CD14-positive monocyte (primary cell): ENCODE measurements at regions not wholly inside any gene's neighbourhood (a gene's known extent, or its start where the extent isn't known, plus 50 kb on each side); places are given as distances from the start of the nearest gene placed in this dataset.

Experiments used
- DNase-seq, 3 donors: peaks; one replicate each; pipeline ENCODE4 v3.0.0-alpha.2; 2011 to 2022
- H2AFZ ChIP-seq: 2 replicates; pipeline ENCODE4 v1.6.0; 2012; ENCODE audit warnings: mild to moderate bottlenecking, low read depth, low read length, inconsistent platforms; ENCODE audit not compliant: insufficient read depth, poor library complexity, severe bottlenecking
- H3K27ac ChIP-seq, 2 donors: 1 replicate in 1 of 2; 2 replicates in 1 of 2; pipeline ENCODE4 v1.5.1; 2012 to 2013; ENCODE audit warnings: low read length in 2 of 2, control low read depth in 1 of 2, inconsistent platforms in 1 of 2, low read depth in 1 of 2, mild to moderate bottlenecking in 1 of 2
- H3K27me3 ChIP-seq, 2 donors: one replicate each; pipeline versions ENCODE4 v1.6.0 to v1.6.1; 2011 to 2013; ENCODE audit warnings: low read length in 2 of 2; ENCODE audit not compliant: control insufficient read depth in 2 of 2, insufficient read depth in 2 of 2
- H3K36me3 ChIP-seq, 2 donors: replicated peaks in 1 of 2; 1 replicate in 1 of 2; 2 replicates in 1 of 2; pipeline versions ENCODE4 v1.5.1 to v1.6.1; 2012 to 2013; ENCODE audit warnings: low read length in 2 of 2, control low read depth in 1 of 2, inconsistent platforms in 1 of 2, mild to moderate bottlenecking in 1 of 2; ENCODE audit not compliant: insufficient read depth in 2 of 2, control insufficient read depth in 1 of 2
- H3K4me1 ChIP-seq, 2 donors: 1 replicate in 1 of 2; 2 replicates in 1 of 2; pipeline versions ENCODE4 v1.5.1 to v1.6.1; 2012 to 2013; ENCODE audit warnings: low read length in 2 of 2, control low read depth in 1 of 2, inconsistent platforms in 1 of 2, mild to moderate bottlenecking in 1 of 2, moderate library complexity in 1 of 2; ENCODE audit not compliant: insufficient read depth in 2 of 2, control insufficient read depth in 1 of 2
- H3K4me2 ChIP-seq: replicated peaks from 2 replicates; pipeline ENCODE3; 2012; ENCODE audit warnings: low read length, moderate library complexity, mild to moderate bottlenecking; ENCODE audit not compliant: poor library complexity, severe bottlenecking; ENCODE audit errors: extremely low read depth
- H3K4me3 ChIP-seq, 3 experiments: fragments of 200-600 bp in 1 of 3; sonication (generic) in 1 of 3; replicated peaks in 1 of 3; 1 replicate in 2 of 3; 2 replicates in 1 of 3; pipeline ENCODE4 v1.5.1; 2011 to 2013; ENCODE audit warnings: low read length in 3 of 3, mild to moderate bottlenecking in 3 of 3, control low read depth in 2 of 3, low read depth in 2 of 3, inconsistent platforms in 1 of 3, moderate library complexity in 1 of 3
- H3K79me2 ChIP-seq: 2 replicates; pipeline ENCODE4 v1.6.0; 2012; ENCODE audit warnings: mild to moderate bottlenecking, control low read depth, inconsistent platforms, low read length, moderate library complexity; ENCODE audit not compliant: insufficient read depth
- H3K9ac ChIP-seq: 2 replicates; pipeline ENCODE4 v1.6.0; 2017; ENCODE audit warnings: low read length, mild to moderate bottlenecking; ENCODE audit not compliant: insufficient read depth, poor library complexity, severe bottlenecking
- H3K9me3 ChIP-seq, 2 donors: replicated peaks in 1 of 2; 1 replicate in 1 of 2; 2 replicates in 1 of 2; pipeline versions ENCODE4 v1.5.1 to v1.6.1; 2012 to 2013; ENCODE audit warnings: low read length in 2 of 2, control low read depth in 1 of 2; ENCODE audit not compliant: control insufficient read depth in 1 of 2, insufficient read depth in 1 of 2
- H4K20me1 ChIP-seq: 2 replicates; pipeline ENCODE4 v1.6.0; 2012; ENCODE audit warnings: mild to moderate bottlenecking, low read length, control low read depth, moderate library complexity; ENCODE audit not compliant: insufficient read depth
- H3K27ac Mint-ChIP-seq, 7 donors: one replicate each; pipeline ENCODE4 v1.8.0; 2020; ENCODE audit warnings: mild to moderate bottlenecking in 7 of 7, mixed read lengths in 7 of 7, moderate library complexity in 6 of 7, inconsistent platforms in 2 of 7
- H3K27me3 Mint-ChIP-seq, 3 donors: one replicate each; pipeline ENCODE4 v1.8.0; 2021 to 2022; ENCODE audit warnings: low read depth in 3 of 3, mild to moderate bottlenecking in 3 of 3, mixed read lengths in 3 of 3, moderate library complexity in 3 of 3, inconsistent platforms in 1 of 3
- H3K36me3 Mint-ChIP-seq, 2 donors: one replicate each; pipeline ENCODE4 v1.8.0; 2020; ENCODE audit warnings: mixed read lengths in 2 of 2, inconsistent platforms in 1 of 2, mild to moderate bottlenecking in 1 of 2
- H3K4me1 Mint-ChIP-seq: one replicate; pipeline ENCODE4 v1.8.0; 2020; ENCODE audit warnings: mild to moderate bottlenecking, mixed read lengths
- H3K4me3 Mint-ChIP-seq, 2 donors: one replicate each; pipeline ENCODE4 v1.8.0; 2020; ENCODE audit warnings: mild to moderate bottlenecking in 2 of 2, mixed read lengths in 2 of 2, moderate library complexity in 1 of 2
- H3K9me3 Mint-ChIP-seq, 7 donors: one replicate each; pipeline ENCODE4 v1.8.0; 2020 to 2022; ENCODE audit warnings: mixed read lengths in 7 of 7, mild to moderate bottlenecking in 6 of 7, moderate library complexity in 6 of 7, inconsistent platforms in 2 of 7
- WGBS: methylation state at CpG from one replicate; pipeline ENCODE4 v1.1.5; 2013; ENCODE audit warnings: missing lambda C conversion rate; ENCODE audit not compliant: insufficient coverage; 5-methylcytosine and 5-hydroxymethylcytosine counted together
- intact Hi-C, 2 donors: fragments of 100-400 bp; cut with micrococcal nuclease; formaldehyde crosslinking; loops; one replicate each; pipeline versions ENCODE4 v1.15.0 to v1.15.1; 2023
- TF ChIP-seq, protein P1 (sequence below): fragments of 200-600 bp; IDR thresholded peaks from one replicate; pipeline ENCODE4 v1.8.0; 2022; ENCODE audit warnings: antibody characterized with exemption, mild to moderate bottlenecking

DNA sequence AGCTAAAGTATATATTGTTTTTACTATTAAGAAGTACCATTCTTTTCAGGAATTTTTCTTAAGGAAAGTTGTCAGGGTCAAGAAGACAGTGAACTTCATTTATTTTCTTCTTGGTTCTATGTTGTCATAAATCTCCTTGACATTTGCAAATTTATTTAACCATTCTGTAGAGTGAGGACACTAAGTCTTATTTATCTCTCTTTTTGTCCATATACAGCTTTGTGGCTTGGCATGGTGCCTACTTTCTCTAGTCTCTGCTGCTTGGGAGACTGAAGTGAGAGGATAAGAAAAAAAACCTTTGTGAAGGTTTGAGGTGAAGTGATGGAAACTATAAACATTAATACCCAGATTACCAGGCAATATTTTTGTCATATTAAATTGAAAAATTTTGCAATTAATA lies 1389.4 kb downstream of the SUCLG1 start:
- no peak overlapping the region for H3K27ac ChIP-seq
- Mint-ChIP-seq H3K27ac (no peak overlapping the region), H3K27me3 (no peaks in the 10 kb centered on the region), H3K4me3 (no peak overlapping the region), H3K36me3 (no peaks in the 10 kb centered on the region), H3K4me1 (no peaks in the 10 kb centered on the region), H3K9me3 (peaks cover 0 to 5% (median 2%) of the 10 kb centered on the region in 7 donors)
- no peak for DNase-seq
- H3K4me3 ChIP-seq = no peak overlapping the region
- H3K36me3 ChIP-seq = no peaks in the 10 kb centered on the region
- no peaks in the 10 kb centered on the region for H3K4me1 ChIP-seq
- H3K9ac ChIP-seq = no peak overlapping the region
- intact Hi-C loops = no loop called here
- no peak overlapping the region for H2AFZ ChIP-seq
- H3K27me3 ChIP-seq = no peaks in the 10 kb centered on the region
- no peaks in the 10 kb centered on the region for H4K20me1 ChIP-seq
- TF ChIP-seq, protein P1, sequence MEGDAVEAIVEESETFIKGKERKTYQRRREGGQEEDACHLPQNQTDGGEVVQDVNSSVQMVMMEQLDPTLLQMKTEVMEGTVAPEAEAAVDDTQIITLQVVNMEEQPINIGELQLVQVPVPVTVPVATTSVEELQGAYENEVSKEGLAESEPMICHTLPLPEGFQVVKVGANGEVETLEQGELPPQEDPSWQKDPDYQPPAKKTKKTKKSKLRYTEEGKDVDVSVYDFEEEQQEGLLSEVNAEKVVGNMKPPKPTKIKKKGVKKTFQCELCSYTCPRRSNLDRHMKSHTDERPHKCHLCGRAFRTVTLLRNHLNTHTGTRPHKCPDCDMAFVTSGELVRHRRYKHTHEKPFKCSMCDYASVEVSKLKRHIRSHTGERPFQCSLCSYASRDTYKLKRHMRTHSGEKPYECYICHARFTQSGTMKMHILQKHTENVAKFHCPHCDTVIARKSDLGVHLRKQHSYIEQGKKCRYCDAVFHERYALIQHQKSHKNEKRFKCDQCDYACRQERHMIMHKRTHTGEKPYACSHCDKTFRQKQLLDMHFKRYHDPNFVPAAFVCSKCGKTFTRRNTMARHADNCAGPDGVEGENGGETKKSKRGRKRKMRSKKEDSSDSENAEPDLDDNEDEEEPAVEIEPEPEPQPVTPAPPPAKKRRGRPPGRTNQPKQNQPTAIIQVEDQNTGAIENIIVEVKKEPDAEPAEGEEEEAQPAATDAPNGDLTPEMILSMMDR = no peak
- H3K4me2 ChIP-seq = no peak overlapping the region
- H3K9me3 ChIP-seq = peaks cover 0 to 5% of the 10 kb centered on the region in 2 donors
- H3K79me2 ChIP-seq = no peaks in the 10 kb centered on the region

DNA sequence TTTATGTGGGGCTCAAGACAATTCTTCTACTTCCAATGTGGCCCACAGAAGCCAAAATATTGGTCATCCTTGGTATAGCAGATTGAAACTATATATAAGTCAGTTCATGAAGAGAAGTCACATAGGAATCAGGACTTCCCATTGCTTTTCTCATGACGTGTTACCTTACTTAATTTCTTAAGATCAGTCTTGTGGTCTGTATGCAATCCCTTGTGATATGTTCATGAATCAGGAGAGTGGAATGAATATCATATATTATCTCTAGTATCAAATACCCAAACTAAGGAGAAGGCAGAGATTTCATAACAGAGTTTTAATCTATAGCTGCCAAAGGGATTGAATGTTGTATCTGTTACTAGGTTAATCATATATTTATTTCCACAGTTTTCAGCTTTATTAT lies 1390.4 kb downstream of the SUCLG1 start:
- Mint-ChIP-seq H3K36me3 (no peaks in the 10 kb centered on the region), H3K9me3 (peaks cover 0 to 5% (median 2%) of the 10 kb centered on the region in 7 donors), H3K4me1 (no peaks in the 10 kb centered on the region), H3K4me3 (no peak overlapping the region), H3K27ac (no peak overlapping the region), H3K27me3 (peaks cover 0 to 2% (median 0%) of the 10 kb centered on the region in 3 donors)
- Histone ChIP-seq H3K27me3 (no peaks in the 10 kb centered on the region), H3K79me2 (no peaks in the 10 kb centered on the region), H3K9me3 (peaks cover 0 to 5% of the 10 kb centered on the region in 2 donors), H4K20me1 (no peaks in the 10 kb centered on the region), H3K9ac (no peak overlapping the region), H3K27ac (no peak overlapping the region), H3K36me3 (no peaks in the 10 kb centered on the region), H3K4me3 (no peak overlapping the region), H2AFZ (no peak overlapping the region), H3K4me2 (no peak overlapping the region), H3K4me1 (no peaks in the 10 kb centered on the region)
- no CpG with 5 or more reads among the region's 1 CpG for WGBS
- intact Hi-C loops = no loop called here
- TF ChIP-seq, protein P1 = no peak
- no peak for DNase-seq
